Left colon (tissue), 2 donors: ENCODE measurements at regions not wholly inside any gene's neighbourhood (a gene's known extent, or its start where the extent isn't known, plus 50 kb on each side); places are given as distances from the start of the nearest gene placed in this dataset.
A peak's percentile ranks its signal among the peaks of the same experiment; 100 is the strongest.

Experiments
- ATAC-seq: fragments of 200-7000 bp; cut with Tn5 transposase; one replicate; pipeline ENCODE4 v1.9.1; 2020; ENCODE audit warnings: mild to moderate bottlenecking, moderate library complexity
- DNase-seq, 2 donors: peaks; one replicate each; pipeline ENCODE4 v3.0.0-alpha.2; 2020
- intact Hi-C, 2 donors: fragments of 100-400 bp; cut with DNase I in 1 of 2; cut with micrococcal nuclease in 1 of 2; formaldehyde crosslinking; loops; one replicate each; pipeline versions ENCODE4 v1.11.2 to v1.14.0; 2022; cut with DNase I, micrococcal nuclease
- donor health status: DM: no; HTN: no; CAD: no.
- donor health status: DM: yes; HTN: yes; CAD: no.

- ATAC-seq (no peak), DNase-seq (no peak)
- intact Hi-C loops, result no loop called here
These were observed 284.1 kb downstream of the ELAVL2 start for GRCh38 chr9:23541976-23542375.

- intact Hi-C loops, result no loop called here
- ATAC-seq, result no peak
- DNase-seq, result no peak
These were observed 283.6 kb downstream of the ELAVL2 start for GRCh38 chr9:23542438-23542837.

GRCh38 chr9:23542927-23543326 lies 283.1 kb downstream of the ELAVL2 start:
- DNase-seq, result no peak
- no peak for ATAC-seq
- intact Hi-C loops, result no loop called here

GRCh38 chr9:23543419-23543818 lies 282.6 kb downstream of the ELAVL2 start:
- intact Hi-C loops, result no loop called here
- DNase-seq (no peak), ATAC-seq (no peak)

- DNase-seq (no peak), ATAC-seq (no peak)
- intact Hi-C loops, result no loop called here
These were observed 280.3 kb downstream of the ELAVL2 start for GRCh38 chr9:23545728-23546127.

- intact Hi-C loops, result no loop called here
- DNase-seq (no peak), ATAC-seq (no peak)
These were observed 274.7 kb downstream of the ELAVL2 start for GRCh38 chr9:23551311-23551721.

- DNase-seq, result no peak
- ATAC-seq, result no peak
- intact Hi-C loops, result no loop called here
These were observed 273.9 kb downstream of the ELAVL2 start for GRCh38 chr9:23551929-23552707.

- no peak for DNase-seq
- ATAC-seq, result no peak
- intact Hi-C loops, result no loop called here
These were observed 273.0 kb downstream of the ELAVL2 start for GRCh38 chr9:23552876-23553601.

GRCh38 chr9:23554686-23555085 lies 271.4 kb downstream of the ELAVL2 start:
- intact Hi-C loops, result no loop called here
- no peak for DNase-seq
- ATAC-seq, result no peak

GRCh38 chr9:23555851-23556250 lies 270.2 kb downstream of the ELAVL2 start:
- intact Hi-C loops, result no loop called here
- DNase-seq (no peak), ATAC-seq (no peak)

- ATAC-seq (no peak), DNase-seq (no peak)
- intact Hi-C loops, result no loop called here
These were observed 269.6 kb downstream of the ELAVL2 start for GRCh38 chr9:23556459-23556858.

GRCh38 chr9:23557689-23558088 lies 268.4 kb downstream of the ELAVL2 start:
- ATAC-seq (no peak), DNase-seq (no peak)
- intact Hi-C loops, result no loop called here

GRCh38 chr9:23559522-23559921 lies 266.5 kb downstream of the ELAVL2 start:
- intact Hi-C loops, result no loop called here
- no peak for ATAC-seq
- DNase-seq, result no peak

GRCh38 chr9:23563517-23563916 lies 262.5 kb downstream of the ELAVL2 start:
- intact Hi-C loops, result no loop called here
- no peak for ATAC-seq
- DNase-seq, result no peak

- DNase-seq, result no peak
- no peak for ATAC-seq
- intact Hi-C loops, result no loop called here
These were observed 258.4 kb downstream of the ELAVL2 start for GRCh38 chr9:23567516-23568165.

GRCh38 chr9:23571414-23572104 lies 254.5 kb downstream of the ELAVL2 start:
- ATAC-seq, result no peak
- DNase-seq, result no peak
- intact Hi-C loops, result no loop called here

GRCh38 chr9:23573800-23574199 lies 252.2 kb downstream of the ELAVL2 start:
- intact Hi-C loops, result no loop called here
- ATAC-seq (no peak), DNase-seq (no peak)

- DNase-seq, result no peak
- intact Hi-C loops, result no loop called here
- no peak for ATAC-seq
These were observed 248.4 kb downstream of the ELAVL2 start for GRCh38 chr9:23577611-23578010.

GRCh38 chr9:23581931-23582330 lies 244.1 kb downstream of the ELAVL2 start:
- ATAC-seq (no peak), DNase-seq (no peak)
- intact Hi-C loops, result no loop called here

GRCh38 chr9:23582836-23583235 lies 243.2 kb downstream of the ELAVL2 start:
- ATAC-seq (peak; percentile 67), DNase-seq (no peak)
- intact Hi-C loops, result no loop called here
